ENCODE measurements at regions not wholly inside any gene's neighbourhood (a gene's known extent, or its start where the extent isn't known, plus 50 kb on each side); places are given as distances from the start of the nearest gene placed in this dataset.

DNA sequence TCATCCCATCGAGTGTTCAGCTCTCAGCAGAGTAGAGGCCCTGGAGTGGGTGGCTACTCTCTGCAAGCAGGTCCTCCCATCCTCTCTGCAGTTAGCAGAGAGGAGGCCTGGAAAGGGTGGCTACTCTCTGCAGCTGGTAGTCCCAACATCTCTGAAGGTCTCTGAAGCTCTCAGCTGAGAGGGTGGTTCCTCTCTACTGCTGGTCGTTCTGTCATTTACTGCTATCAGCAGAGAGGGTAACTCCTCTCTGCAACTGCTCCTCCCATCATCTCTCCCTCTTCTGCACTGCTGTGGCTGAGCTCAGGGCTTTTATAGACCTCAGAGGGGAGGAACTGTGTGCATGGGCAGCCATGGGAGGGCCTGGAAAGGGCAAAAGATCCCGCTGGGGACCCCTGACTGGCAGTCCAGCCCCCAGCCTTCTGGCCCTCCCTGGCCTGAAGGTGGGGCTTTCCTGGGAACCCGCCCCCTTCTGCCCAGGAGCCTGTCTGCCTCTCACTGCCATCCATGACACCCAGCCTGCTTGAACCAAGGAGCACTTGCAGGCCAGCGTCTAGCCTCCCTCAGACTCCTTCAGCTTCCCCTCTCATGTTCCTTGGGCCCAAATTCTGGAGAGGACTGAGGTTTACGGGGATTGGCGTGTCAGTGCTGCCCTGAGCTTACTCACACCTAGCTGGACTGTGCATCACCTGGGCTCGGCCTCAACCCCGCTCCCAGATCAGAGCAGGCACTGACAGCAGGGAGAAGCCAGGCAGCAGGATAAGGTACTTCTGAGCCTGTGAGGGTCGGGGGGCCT, 898.3 kb upstream of the NEGR1 start:
- no peaks in the 10 kb centered on the region for H3K9me2 ChIP-seq (replicated peaks; ENCODE audit: insufficient read depth, low read length)
- H3K4me2 ChIP-seq (ENCODE audit: low read depth, low read length) = no peak overlapping the region

DNA sequence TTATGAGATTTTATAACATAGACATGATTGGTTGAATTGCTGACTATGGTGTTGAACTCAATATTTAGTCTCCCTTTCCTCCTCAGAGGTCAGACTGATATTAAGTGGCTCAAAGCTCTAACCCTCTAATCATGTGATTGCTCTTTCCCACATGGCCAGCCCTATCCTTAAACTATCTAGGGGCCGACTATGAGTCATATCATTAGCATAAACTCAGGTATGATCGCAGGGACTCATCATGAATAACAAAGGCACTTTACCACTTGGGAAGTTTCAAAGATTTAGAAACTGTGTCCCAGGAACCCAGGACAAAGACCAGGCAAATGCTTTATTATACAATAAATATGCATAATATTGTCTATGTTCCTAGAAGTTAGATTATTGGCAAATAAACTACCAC, 894.6 kb upstream of the NEGR1 start:
- Histone ChIP-seq H3K27ac (ENCODE audit: low read length) (no peak overlapping the region), H3K4me2 (ENCODE audit: low read depth, low read length) (no peak overlapping the region), H3K9me3 (replicated peaks; ENCODE audit: insufficient read depth, low read length) (no peaks in the 10 kb centered on the region), H3K4me1 (ENCODE audit: low read length) (no peaks in the 10 kb centered on the region), H3K27me3 (replicated peaks; ENCODE audit: insufficient read depth, low read length) (no peaks in the 10 kb centered on the region), H3K79me2 (ENCODE audit: low read length) (no peaks in the 10 kb centered on the region), H3K9ac (ENCODE audit: low read length) (no peak overlapping the region), H2AFZ (ENCODE audit: low read length) (no peak overlapping the region), H3K4me3 (ENCODE audit: low read length) (no peak overlapping the region), H3K36me3 (replicated peaks; ENCODE audit: insufficient read depth, low read length) (no peaks in the 10 kb centered on the region), H3K9me2 (replicated peaks; ENCODE audit: insufficient read depth, low read length) (no peaks in the 10 kb centered on the region), H4K20me1 (ENCODE audit: insufficient read depth, low read length) (no peaks in the 10 kb centered on the region), H3F3A (ENCODE audit: insufficient read depth, low read length) (no peaks in the 10 kb centered on the region)
- TF ChIP-seq, protein P1, sequence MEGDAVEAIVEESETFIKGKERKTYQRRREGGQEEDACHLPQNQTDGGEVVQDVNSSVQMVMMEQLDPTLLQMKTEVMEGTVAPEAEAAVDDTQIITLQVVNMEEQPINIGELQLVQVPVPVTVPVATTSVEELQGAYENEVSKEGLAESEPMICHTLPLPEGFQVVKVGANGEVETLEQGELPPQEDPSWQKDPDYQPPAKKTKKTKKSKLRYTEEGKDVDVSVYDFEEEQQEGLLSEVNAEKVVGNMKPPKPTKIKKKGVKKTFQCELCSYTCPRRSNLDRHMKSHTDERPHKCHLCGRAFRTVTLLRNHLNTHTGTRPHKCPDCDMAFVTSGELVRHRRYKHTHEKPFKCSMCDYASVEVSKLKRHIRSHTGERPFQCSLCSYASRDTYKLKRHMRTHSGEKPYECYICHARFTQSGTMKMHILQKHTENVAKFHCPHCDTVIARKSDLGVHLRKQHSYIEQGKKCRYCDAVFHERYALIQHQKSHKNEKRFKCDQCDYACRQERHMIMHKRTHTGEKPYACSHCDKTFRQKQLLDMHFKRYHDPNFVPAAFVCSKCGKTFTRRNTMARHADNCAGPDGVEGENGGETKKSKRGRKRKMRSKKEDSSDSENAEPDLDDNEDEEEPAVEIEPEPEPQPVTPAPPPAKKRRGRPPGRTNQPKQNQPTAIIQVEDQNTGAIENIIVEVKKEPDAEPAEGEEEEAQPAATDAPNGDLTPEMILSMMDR (IDR thresholded peaks at IDR 0.05; ENCODE audit: low read length) = no peak
- no peak for TF ChIP-seq EZH2 (optimal IDR thresholded peaks at IDR 0.05; ENCODE audit: low read depth, low read length)
- no peak for TF ChIP-seq EZH2phosphoT487 (IDR thresholded peaks at IDR 0.05; ENCODE audit: low read length)
- DNase-seq = no peak

More for the DNA sequence above, 898.3 kb upstream of the NEGR1 start:
- Histone ChIP-seq H3K79me2 (ENCODE audit: low read length) (no peaks in the 10 kb centered on the region), H3F3A (ENCODE audit: insufficient read depth, low read length) (no peaks in the 10 kb centered on the region), H3K27me3 (replicated peaks; ENCODE audit: insufficient read depth, low read length) (no peaks in the 10 kb centered on the region), H3K9ac (ENCODE audit: low read length) (no peak overlapping the region), H3K36me3 (replicated peaks; ENCODE audit: insufficient read depth, low read length) (no peaks in the 10 kb centered on the region), H3K4me1 (ENCODE audit: low read length) (no peaks in the 10 kb centered on the region), H3K9me3 (replicated peaks; ENCODE audit: insufficient read depth, low read length) (no peaks in the 10 kb centered on the region), H2AFZ (ENCODE audit: low read length) (no peak overlapping the region), H3K4me3 (ENCODE audit: low read length) (no peak overlapping the region), H3K27ac (ENCODE audit: low read length) (no peak overlapping the region), H4K20me1 (ENCODE audit: insufficient read depth, low read length) (no peaks in the 10 kb centered on the region)
- TF ChIP-seq, protein P1 (IDR thresholded peaks at IDR 0.05; ENCODE audit: low read length) = no peak
- TF ChIP-seq EZH2 (optimal IDR thresholded peaks at IDR 0.05; ENCODE audit: low read depth, low read length) (no peak), EZH2phosphoT487 (IDR thresholded peaks at IDR 0.05; ENCODE audit: low read length) (no peak)
- DNase-seq = no peak

DNA sequence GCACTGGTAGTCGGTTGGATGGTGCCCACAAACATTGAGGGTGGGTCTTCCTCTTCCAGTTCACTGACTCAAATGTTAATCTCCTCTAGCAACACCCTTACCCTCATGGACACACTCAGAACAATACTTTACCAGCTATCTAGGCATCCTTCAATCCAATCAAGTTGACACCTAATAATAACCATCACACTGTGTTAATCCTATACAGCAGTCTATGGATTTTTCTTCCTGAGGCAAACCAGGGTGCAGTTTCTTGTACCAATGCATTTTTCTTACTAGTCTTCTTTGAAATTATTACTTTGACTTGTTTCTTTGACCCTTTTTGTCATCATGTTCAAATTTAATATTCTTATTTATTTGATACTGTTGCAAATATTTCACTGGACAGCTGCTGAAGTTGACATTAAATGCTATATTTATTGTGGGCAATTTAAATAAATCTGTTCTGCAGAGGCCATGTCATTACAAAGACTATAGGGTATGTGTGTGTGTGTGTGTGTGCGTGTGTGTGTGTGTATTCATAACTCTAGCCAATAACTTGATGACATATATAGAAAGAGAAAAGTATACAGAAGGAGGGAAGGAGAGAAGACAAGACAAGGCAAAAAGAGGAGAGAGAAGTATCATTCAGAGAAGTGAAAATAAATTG, 884.8 kb upstream of the NEGR1 start:
- DNase-seq = no peak
- no peak overlapping the region for H3K9ac ChIP-seq (ENCODE audit: low read length)
- no peak overlapping the region for H3K4me2 ChIP-seq (ENCODE audit: low read depth, low read length)
- H3K27me3 ChIP-seq (replicated peaks; ENCODE audit: insufficient read depth, low read length) = no peaks in the 10 kb centered on the region
- no peak overlapping the region for H2AFZ ChIP-seq (ENCODE audit: low read length)
- no peak overlapping the region for H3K4me3 ChIP-seq (ENCODE audit: low read length)
- no peaks in the 10 kb centered on the region for H3K9me3 ChIP-seq (replicated peaks; ENCODE audit: insufficient read depth, low read length)
- H3K79me2 ChIP-seq (ENCODE audit: low read length) = no peaks in the 10 kb centered on the region
- H3K9me2 ChIP-seq (replicated peaks; ENCODE audit: insufficient read depth, low read length) = 0 out of 2 replicates have a peak, but pooled peaks cover 3% of the 10 kb centered on the region
- no peaks in the 10 kb centered on the region for H4K20me1 ChIP-seq (ENCODE audit: insufficient read depth, low read length)
- H3K4me1 ChIP-seq (ENCODE audit: low read length) = no peaks in the 10 kb centered on the region
- H3K27ac ChIP-seq (ENCODE audit: low read length) = no peak overlapping the region
- no peaks in the 10 kb centered on the region for H3K36me3 ChIP-seq (replicated peaks; ENCODE audit: insufficient read depth, low read length)
- H3F3A ChIP-seq (ENCODE audit: insufficient read depth, low read length) = no peaks in the 10 kb centered on the region
- no peak for TF ChIP-seq EZH2 (optimal IDR thresholded peaks at IDR 0.05; ENCODE audit: low read depth, low read length)
- TF ChIP-seq, protein P1 (IDR thresholded peaks at IDR 0.05; ENCODE audit: low read length) = no peak
